GM21367 (cell line): ENCODE measurements at regions not wholly inside any gene's neighbourhood (a gene's known extent, or its start where the extent isn't known, plus 50 kb on each side); places are given as distances from the start of the nearest gene placed in this dataset.
"Not testable (repeated sequence)": the region's sequence is repeated elsewhere in the genome, so short reads cannot be mapped to it uniquely, and the experiment has no call there.

Experiments used
- ATAC-seq: cut with Tn5 transposase; IDR thresholded peaks from one replicate; pipeline ENCODE4 v1.9.1; 2021; ENCODE audit not compliant: unreplicated experiment

- ATAC-seq: no peak
These were observed 213.3 kb upstream of the IGFBP3 start for GRCh38 chr7:46134385-46134784.

- no peak for ATAC-seq
These were observed 212.7 kb upstream of the IGFBP3 start for GRCh38 chr7:46133751-46134150.

GRCh38 chr7:46133072-46133471 lies 212.0 kb upstream of the IGFBP3 start:
- ATAC-seq: no peak

- ATAC-seq: no peak
These were observed 211.1 kb upstream of the IGFBP3 start for GRCh38 chr7:46131916-46132795.

- ATAC-seq: no peak
These were observed 208.8 kb upstream of the IGFBP3 start for GRCh38 chr7:46129831-46130230.

- no peak for ATAC-seq
These were observed 206.7 kb upstream of the IGFBP3 start for GRCh38 chr7:46127814-46128213.

GRCh38 chr7:46126675-46127300 lies 205.7 kb upstream of the IGFBP3 start:
- ATAC-seq: no peak

GRCh38 chr7:46123756-46124343 lies 202.8 kb upstream of the IGFBP3 start:
- no peak for ATAC-seq

GRCh38 chr7:46115410-46115809 lies 194.3 kb upstream of the IGFBP3 start:
- ATAC-seq: no peak

GRCh38 chr7:46109437-46109836 lies 188.4 kb upstream of the IGFBP3 start:
- no peak for ATAC-seq

- ATAC-seq: no peak
These were observed 187.2 kb upstream of the IGFBP3 start for GRCh38 chr7:46108272-46108671.

GRCh38 chr7:46107610-46108217 lies 186.6 kb upstream of the IGFBP3 start:
- no peak for ATAC-seq

- no peak for ATAC-seq
These were observed 179.4 kb upstream of the IGFBP3 start for GRCh38 chr7:46100521-46100920.

GRCh38 chr7:46099076-46099475 lies 178.0 kb upstream of the IGFBP3 start:
- ATAC-seq: no peak

- ATAC-seq: no peak
These were observed 170.0 kb upstream of the IGFBP3 start for GRCh38 chr7:46091071-46091470.

- ATAC-seq: no peak
These were observed 168.2 kb upstream of the IGFBP3 start for GRCh38 chr7:46089281-46089680.

- not testable (repeated sequence) for ATAC-seq
These were observed 167.4 kb upstream of the IGFBP3 start for GRCh38 chr7:46088486-46088885.

GRCh38 chr7:46080595-46081159 lies 159.6 kb upstream of the IGFBP3 start:
- no peak for ATAC-seq

- ATAC-seq: no peak
These were observed 158.3 kb upstream of the IGFBP3 start for GRCh38 chr7:46079421-46079820.

- ATAC-seq: no peak
These were observed 155.5 kb upstream of the IGFBP3 start for GRCh38 chr7:46076527-46076926.

- no peak for ATAC-seq
These were observed 151.7 kb upstream of the IGFBP3 start for GRCh38 chr7:46072722-46073121.
